ENCODE measurements at regions not wholly inside any gene's neighbourhood (a gene's known extent, or its start where the extent isn't known, plus 50 kb on each side); places are given as distances from the start of the nearest gene placed in this dataset.

DNA sequence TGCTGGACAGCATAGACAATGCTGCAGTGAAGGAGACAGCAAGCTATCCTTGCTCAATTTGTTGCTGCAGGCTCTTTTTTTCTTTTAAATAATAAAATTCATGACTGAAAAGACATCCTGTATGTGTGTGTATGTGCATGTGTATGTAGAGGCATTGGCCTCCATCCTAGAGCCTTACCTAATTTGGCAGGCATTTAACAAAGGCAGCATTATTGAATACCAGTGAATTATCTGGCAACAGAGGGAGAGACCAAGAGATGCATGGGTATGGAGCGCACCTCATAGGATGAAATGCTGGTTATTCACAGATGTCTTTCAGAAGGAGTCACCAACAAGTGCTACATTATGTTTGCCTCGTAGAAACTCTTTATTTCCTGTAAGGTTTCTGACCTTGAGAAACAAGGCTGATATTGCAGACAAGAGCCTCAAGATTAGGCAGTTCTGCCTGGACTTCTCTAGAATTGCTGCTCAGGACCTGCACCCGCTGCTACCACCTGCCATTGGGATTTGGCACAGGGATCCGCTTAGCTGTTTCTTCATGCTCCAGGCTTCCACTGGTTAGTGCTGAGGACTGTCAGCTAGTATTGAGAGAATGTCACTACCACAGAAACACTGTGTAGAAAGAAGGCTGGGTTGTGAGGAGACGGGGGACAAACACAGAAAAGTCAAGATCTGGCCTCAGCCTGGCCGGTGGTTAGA, 247.7 kb upstream of the RFX3 start:
- Histone ChIP-seq H3K4me3 (ENCODE audit: low read depth, low read length) (no peak overlapping the region), H3K36me3 (ENCODE audit: control insufficient read depth, insufficient read depth, low read length) (no peaks in the 10 kb centered on the region), H3K27me3 (ENCODE audit: control insufficient read depth, insufficient read depth, low read length) (no peaks in the 10 kb centered on the region)
- no peak for DNase-seq (ENCODE audit: low read depth)
- TF ChIP-seq, protein P1, sequence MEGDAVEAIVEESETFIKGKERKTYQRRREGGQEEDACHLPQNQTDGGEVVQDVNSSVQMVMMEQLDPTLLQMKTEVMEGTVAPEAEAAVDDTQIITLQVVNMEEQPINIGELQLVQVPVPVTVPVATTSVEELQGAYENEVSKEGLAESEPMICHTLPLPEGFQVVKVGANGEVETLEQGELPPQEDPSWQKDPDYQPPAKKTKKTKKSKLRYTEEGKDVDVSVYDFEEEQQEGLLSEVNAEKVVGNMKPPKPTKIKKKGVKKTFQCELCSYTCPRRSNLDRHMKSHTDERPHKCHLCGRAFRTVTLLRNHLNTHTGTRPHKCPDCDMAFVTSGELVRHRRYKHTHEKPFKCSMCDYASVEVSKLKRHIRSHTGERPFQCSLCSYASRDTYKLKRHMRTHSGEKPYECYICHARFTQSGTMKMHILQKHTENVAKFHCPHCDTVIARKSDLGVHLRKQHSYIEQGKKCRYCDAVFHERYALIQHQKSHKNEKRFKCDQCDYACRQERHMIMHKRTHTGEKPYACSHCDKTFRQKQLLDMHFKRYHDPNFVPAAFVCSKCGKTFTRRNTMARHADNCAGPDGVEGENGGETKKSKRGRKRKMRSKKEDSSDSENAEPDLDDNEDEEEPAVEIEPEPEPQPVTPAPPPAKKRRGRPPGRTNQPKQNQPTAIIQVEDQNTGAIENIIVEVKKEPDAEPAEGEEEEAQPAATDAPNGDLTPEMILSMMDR (IDR thresholded peaks at IDR 0.05; ENCODE audit: insufficient read depth, low read length, severe bottlenecking): no peak
- no peak for FAIRE-seq

DNA sequence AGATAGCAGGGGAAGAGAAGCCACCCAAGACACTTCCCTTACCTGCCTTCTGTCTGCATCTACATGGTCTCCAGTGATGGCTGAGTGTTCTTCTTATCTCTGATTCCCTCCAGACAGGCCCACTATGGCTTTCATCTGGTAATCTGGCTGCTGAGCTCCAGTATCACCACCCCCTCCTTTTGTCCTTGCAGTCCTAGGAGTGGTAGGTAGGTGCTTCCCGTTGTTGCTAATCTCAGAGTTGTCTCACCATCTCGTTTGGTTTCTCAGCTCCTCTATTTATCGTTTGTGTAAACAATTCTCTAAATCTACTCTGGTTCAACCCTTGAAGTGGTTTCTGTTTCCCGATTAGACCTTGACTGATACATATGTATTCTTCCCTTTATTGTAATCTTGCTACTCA, 243.8 kb upstream of the RFX3 start:
- no peak for FAIRE-seq
- DNase-seq (ENCODE audit: low read depth): no peak
- Histone ChIP-seq H3K27me3 (ENCODE audit: control insufficient read depth, insufficient read depth, low read length) (no peaks in the 10 kb centered on the region), H3K4me3 (ENCODE audit: low read depth, low read length) (no peak overlapping the region), H3K36me3 (ENCODE audit: control insufficient read depth, insufficient read depth, low read length) (no peaks in the 10 kb centered on the region)
- TF ChIP-seq, protein P1 (IDR thresholded peaks at IDR 0.05; ENCODE audit: insufficient read depth, low read length, severe bottlenecking): no peak

DNA sequence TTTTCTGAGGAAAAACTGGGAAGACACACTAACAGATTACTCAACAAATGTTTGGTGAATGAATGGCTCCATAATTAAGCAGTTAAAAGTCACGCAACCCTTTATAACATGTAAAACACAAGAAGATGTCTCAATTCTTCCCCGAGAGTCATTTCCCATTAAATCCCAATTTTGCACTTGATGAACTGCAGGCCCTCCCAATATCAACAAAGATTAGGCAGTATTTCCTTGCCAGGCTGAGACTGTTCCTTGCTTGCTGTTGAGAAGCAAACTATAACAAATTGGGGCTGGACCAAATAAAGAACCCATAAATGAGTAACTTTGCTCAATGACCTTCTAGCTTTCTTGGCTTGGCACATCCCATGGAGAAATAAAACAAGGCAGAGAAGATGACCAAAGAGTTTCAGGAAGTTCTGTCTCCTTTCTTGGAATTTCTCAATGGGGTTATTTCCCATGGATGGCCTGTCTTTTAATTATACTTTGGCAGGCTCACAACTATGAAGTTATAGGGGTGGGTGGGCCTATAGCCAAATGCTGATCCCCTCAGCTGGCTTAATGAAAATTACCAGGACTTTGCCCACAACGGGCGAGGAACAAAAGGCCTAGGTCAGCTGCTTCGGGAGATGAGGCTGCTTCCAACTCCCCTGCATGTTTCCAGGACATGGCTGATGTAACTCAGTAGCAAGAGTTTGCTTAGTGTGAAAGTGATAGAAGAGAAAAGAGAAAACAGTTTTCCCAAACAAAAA, 243.1 kb upstream of the RFX3 start:
- no peak for FAIRE-seq
- TF ChIP-seq, protein P1 (IDR thresholded peaks at IDR 0.05; ENCODE audit: insufficient read depth, low read length, severe bottlenecking): no peak
- DNase-seq (ENCODE audit: low read depth): no peak
- Histone ChIP-seq H3K4me3 (ENCODE audit: low read depth, low read length) (no peak overlapping the region), H3K27me3 (ENCODE audit: control insufficient read depth, insufficient read depth, low read length) (no peaks in the 10 kb centered on the region), H3K36me3 (ENCODE audit: control insufficient read depth, insufficient read depth, low read length) (no peaks in the 10 kb centered on the region)

DNA sequence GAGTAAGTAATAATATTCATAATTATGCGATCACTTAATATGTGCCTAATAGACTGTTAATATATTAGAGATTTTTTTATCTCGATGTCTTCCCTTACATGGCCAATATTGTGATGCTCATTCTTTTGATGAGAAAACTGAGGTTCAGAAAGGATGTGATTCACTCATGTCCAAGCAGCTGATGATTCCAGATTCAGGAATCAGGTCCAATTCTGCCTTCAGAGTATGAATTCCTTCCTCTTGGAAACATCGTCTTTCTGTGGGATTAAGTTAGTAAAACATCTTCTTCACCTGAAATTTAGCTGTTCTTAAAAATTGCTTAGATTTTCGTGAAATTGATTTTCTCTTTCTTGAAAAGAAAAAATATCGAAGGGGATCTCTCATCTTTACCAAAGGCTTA, 242.5 kb upstream of the RFX3 start:
- no peaks in the 10 kb centered on the region for H3K27me3 ChIP-seq (ENCODE audit: control insufficient read depth, insufficient read depth, low read length)
- no peak for DNase-seq (ENCODE audit: low read depth)
- no peaks in the 10 kb centered on the region for H3K36me3 ChIP-seq (ENCODE audit: control insufficient read depth, insufficient read depth, low read length)
- no peak for FAIRE-seq
- H3K4me3 ChIP-seq (ENCODE audit: low read depth, low read length): no peak overlapping the region
- TF ChIP-seq, protein P1 (IDR thresholded peaks at IDR 0.05; ENCODE audit: insufficient read depth, low read length, severe bottlenecking): no peak

DNA sequence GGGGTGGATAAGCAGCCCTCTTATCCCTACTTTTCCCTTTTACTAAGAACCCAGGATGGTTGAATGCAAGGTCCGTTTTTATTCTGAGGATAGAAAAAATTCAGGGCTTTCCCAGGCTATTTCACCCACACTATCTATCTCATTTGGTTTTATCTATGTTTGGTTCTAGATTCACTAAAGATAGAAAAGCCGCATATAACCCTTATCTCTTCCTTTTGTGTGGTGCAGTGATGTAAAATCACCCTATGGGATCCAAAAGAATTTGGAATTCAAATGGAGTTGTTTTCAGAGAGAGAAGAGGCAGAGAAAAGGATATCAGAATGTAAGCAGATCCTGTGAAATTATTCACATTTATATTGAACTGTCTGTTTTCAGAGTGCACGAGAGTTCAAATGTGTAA, 236.3 kb upstream of the RFX3 start:
- FAIRE-seq: no peak
- DNase-seq (ENCODE audit: low read depth): no peak
- no peaks in the 10 kb centered on the region for H3K27me3 ChIP-seq (ENCODE audit: control insufficient read depth, insufficient read depth, low read length)
- TF ChIP-seq, protein P1 (IDR thresholded peaks at IDR 0.05; ENCODE audit: insufficient read depth, low read length, severe bottlenecking): no peak
- no peak overlapping the region for H3K4me3 ChIP-seq (ENCODE audit: low read depth, low read length)
- H3K36me3 ChIP-seq (ENCODE audit: control insufficient read depth, insufficient read depth, low read length): no peaks in the 10 kb centered on the region

Measured in bronchial epithelial cell (primary cell).